ENCODE measurements at regions not wholly inside any gene's neighbourhood (a gene's known extent, or its start where the extent isn't known, plus 50 kb on each side); places are given as distances from the start of the nearest gene placed in this dataset.
A peak's percentile ranks its signal among the peaks of the same experiment; 100 is the strongest.

GRCh38 chr4:83716874-83717273 is 181.0 kb downstream of the GPAT3 start:
- POLR2A ChIA-PET, result no interaction called here
- no peaks in the 10 kb centered on the region for H3K36me3 ChIP-seq (ENCODE audit: control insufficient read depth in 4 of 4, insufficient read depth in 4 of 4, low read length in 3 of 4)
- CTCF ChIA-PET, result no interaction called here

GRCh38 chr4:83712890-83713289 is 177.0 kb downstream of the GPAT3 start:
- ChIA-PET CTCF (no interaction called here), POLR2A (no interaction called here)
- Histone ChIP-seq H3K4me3 (ENCODE audit: control insufficient read depth in 1 of 7, extremely low read depth in 1 of 7, insufficient read depth in 4 of 7, low read depth in 2 of 7, low read length in 6 of 7) (no peak overlapping the region), H3K27ac (ENCODE audit: insufficient read depth in 1 of 2, low read depth in 1 of 2, low read length in 2 of 2, poor library complexity in 1 of 2, severe bottlenecking in 2 of 2) (no peak overlapping the region), H3K36me3 (ENCODE audit: control insufficient read depth in 4 of 4, insufficient read depth in 4 of 4, low read length in 3 of 4) (no peaks in the 10 kb centered on the region), H3K4me1 (ENCODE audit: control extremely low read depth in 1 of 4, control insufficient read depth in 4 of 4, insufficient read depth in 4 of 4, low read length in 3 of 4) (no peaks in the 10 kb centered on the region), H3K9me3 (ENCODE audit: control extremely low read depth in 1 of 5, control insufficient read depth in 4 of 5, insufficient read depth in 2 of 5, low read depth in 1 of 5, low read length in 4 of 5) (no peaks in the 10 kb centered on the region), H3K27me3 (replicated peaks in 2 of 5; ENCODE audit: control insufficient read depth in 4 of 5, insufficient read depth in 5 of 5, low read length in 4 of 5) (peaks cover 0 to 2% (median 0%) of the 10 kb centered on the region in 5 experiments)
- no peak for DNase-seq

More at GRCh38 chr4:83716874-83717273, 181.0 kb downstream of the GPAT3 start:
- Histone ChIP-seq H3K27ac (ENCODE audit: insufficient read depth in 1 of 2, low read depth in 1 of 2, low read length in 2 of 2, poor library complexity in 1 of 2, severe bottlenecking in 2 of 2) (no peak overlapping the region), H3K4me3 (ENCODE audit: control insufficient read depth in 1 of 7, extremely low read depth in 1 of 7, insufficient read depth in 4 of 7, low read depth in 2 of 7, low read length in 6 of 7) (no peak overlapping the region), H3K9me3 (ENCODE audit: control extremely low read depth in 1 of 5, control insufficient read depth in 4 of 5, insufficient read depth in 2 of 5, low read depth in 1 of 5, low read length in 4 of 5) (no peaks in the 10 kb centered on the region), H3K4me1 (ENCODE audit: control extremely low read depth in 1 of 4, control insufficient read depth in 4 of 4, insufficient read depth in 4 of 4, low read length in 3 of 4) (no peaks in the 10 kb centered on the region), H3K27me3 (replicated peaks in 2 of 5; ENCODE audit: control insufficient read depth in 4 of 5, insufficient read depth in 5 of 5, low read length in 4 of 5) (peaks cover 0 to 2% (median 0%) of the 10 kb centered on the region in 5 experiments)
- no peak for DNase-seq

- no peaks in the 10 kb centered on the region for H3K4me1 ChIP-seq (ENCODE audit: control extremely low read depth in 1 of 4, control insufficient read depth in 4 of 4, insufficient read depth in 4 of 4, low read length in 3 of 4)
- no peaks in the 10 kb centered on the region for H3K27me3 ChIP-seq (replicated peaks in 2 of 5; ENCODE audit: control insufficient read depth in 4 of 5, insufficient read depth in 5 of 5, low read length in 4 of 5)
- no peak overlapping the region for H3K27ac ChIP-seq (ENCODE audit: insufficient read depth in 1 of 2, low read depth in 1 of 2, low read length in 2 of 2, poor library complexity in 1 of 2, severe bottlenecking in 2 of 2)
- no peaks in the 10 kb centered on the region for H3K36me3 ChIP-seq (ENCODE audit: control insufficient read depth in 4 of 4, insufficient read depth in 4 of 4, low read length in 3 of 4)
- ChIA-PET CTCF (no interaction called here), POLR2A (no interaction called here)
- H3K4me3 ChIP-seq (ENCODE audit: control insufficient read depth in 1 of 7, extremely low read depth in 1 of 7, insufficient read depth in 4 of 7, low read depth in 2 of 7, low read length in 6 of 7), result no peak overlapping the region
- DNase-seq, result no peak
- H3K9me3 ChIP-seq (ENCODE audit: control extremely low read depth in 1 of 5, control insufficient read depth in 4 of 5, insufficient read depth in 2 of 5, low read depth in 1 of 5, low read length in 4 of 5), result no peaks in the 10 kb centered on the region
- 98% methylated on average over 7 of the region's 7 CpGs for WGBS (ENCODE audit: insufficient coverage)
Observed at GRCh38 chr4:83709627-83710026, 173.7 kb downstream of the GPAT3 start.

- POLR2A ChIA-PET, result no interaction called here
- WGBS (ENCODE audit: insufficient coverage), result 83% methylated on average over 3 of the region's 6 CpGs
- CTCF ChIA-PET, result no interaction called here
- Histone ChIP-seq H3K4me1 (ENCODE audit: control extremely low read depth in 1 of 4, control insufficient read depth in 4 of 4, insufficient read depth in 4 of 4, low read length in 3 of 4) (no peaks in the 10 kb centered on the region), H3K36me3 (ENCODE audit: control insufficient read depth in 4 of 4, insufficient read depth in 4 of 4, low read length in 3 of 4) (no peaks in the 10 kb centered on the region), H3K9me3 (ENCODE audit: control extremely low read depth in 1 of 5, control insufficient read depth in 4 of 5, insufficient read depth in 2 of 5, low read depth in 1 of 5, low read length in 4 of 5) (no peaks in the 10 kb centered on the region), H3K4me3 (ENCODE audit: control insufficient read depth in 1 of 7, extremely low read depth in 1 of 7, insufficient read depth in 4 of 7, low read depth in 2 of 7, low read length in 6 of 7) (no peak overlapping the region), H3K27ac (ENCODE audit: insufficient read depth in 1 of 2, low read depth in 1 of 2, low read length in 2 of 2, poor library complexity in 1 of 2, severe bottlenecking in 2 of 2) (no peak overlapping the region), H3K27me3 (replicated peaks in 2 of 5; ENCODE audit: control insufficient read depth in 4 of 5, insufficient read depth in 5 of 5, low read length in 4 of 5) (no peaks in the 10 kb centered on the region)
- no peak for DNase-seq
Observed at GRCh38 chr4:83708500-83709175, 172.7 kb downstream of the GPAT3 start.

GRCh38 chr4:83704786-83705185 is 168.9 kb downstream of the GPAT3 start:
- 100% methylated on average over 1 of the region's 2 CpGs for WGBS (ENCODE audit: insufficient coverage)
- Histone ChIP-seq H3K9me3 (ENCODE audit: control extremely low read depth in 1 of 5, control insufficient read depth in 4 of 5, insufficient read depth in 2 of 5, low read depth in 1 of 5, low read length in 4 of 5) (peaks cover 0 to 16% (median 4%) of the 10 kb centered on the region in 5 experiments), H3K4me3 (ENCODE audit: control insufficient read depth in 1 of 7, extremely low read depth in 1 of 7, insufficient read depth in 4 of 7, low read depth in 2 of 7, low read length in 6 of 7) (no peak overlapping the region), H3K27me3 (replicated peaks in 2 of 5; ENCODE audit: control insufficient read depth in 4 of 5, insufficient read depth in 5 of 5, low read length in 4 of 5) (no peaks in the 10 kb centered on the region), H3K36me3 (ENCODE audit: control insufficient read depth in 4 of 4, insufficient read depth in 4 of 4, low read length in 3 of 4) (no peaks in the 10 kb centered on the region), H3K27ac (ENCODE audit: insufficient read depth in 1 of 2, low read depth in 1 of 2, low read length in 2 of 2, poor library complexity in 1 of 2, severe bottlenecking in 2 of 2) (no peak overlapping the region), H3K4me1 (ENCODE audit: control extremely low read depth in 1 of 4, control insufficient read depth in 4 of 4, insufficient read depth in 4 of 4, low read length in 3 of 4) (no peaks in the 10 kb centered on the region)
- POLR2A ChIA-PET, result no interaction called here
- no peak for DNase-seq
- CTCF ChIA-PET, result no interaction called here

GRCh38 chr4:83703752-83704151 is 167.8 kb downstream of the GPAT3 start:
- H3K27me3 ChIP-seq (replicated peaks in 2 of 5; ENCODE audit: control insufficient read depth in 4 of 5, insufficient read depth in 5 of 5, low read length in 4 of 5), result no peaks in the 10 kb centered on the region
- no CpG with 5 or more reads among the region's 1 CpG for WGBS (ENCODE audit: insufficient coverage)
- peaks cover 0 to 16% (median 4%) of the 10 kb centered on the region in 5 experiments for H3K9me3 ChIP-seq (ENCODE audit: control extremely low read depth in 1 of 5, control insufficient read depth in 4 of 5, insufficient read depth in 2 of 5, low read depth in 1 of 5, low read length in 4 of 5)
- no peak overlapping the region for H3K4me3 ChIP-seq (ENCODE audit: control insufficient read depth in 1 of 7, extremely low read depth in 1 of 7, insufficient read depth in 4 of 7, low read depth in 2 of 7, low read length in 6 of 7)
- H3K4me1 ChIP-seq (ENCODE audit: control extremely low read depth in 1 of 4, control insufficient read depth in 4 of 4, insufficient read depth in 4 of 4, low read length in 3 of 4), result no peaks in the 10 kb centered on the region
- no peak overlapping the region for H3K27ac ChIP-seq (ENCODE audit: insufficient read depth in 1 of 2, low read depth in 1 of 2, low read length in 2 of 2, poor library complexity in 1 of 2, severe bottlenecking in 2 of 2)
- no peaks in the 10 kb centered on the region for H3K36me3 ChIP-seq (ENCODE audit: control insufficient read depth in 4 of 4, insufficient read depth in 4 of 4, low read length in 3 of 4)
- no peak for DNase-seq
- ChIA-PET POLR2A (no interaction called here), CTCF (no interaction called here)

- H3K27ac ChIP-seq (ENCODE audit: insufficient read depth in 1 of 2, low read depth in 1 of 2, low read length in 2 of 2, poor library complexity in 1 of 2, severe bottlenecking in 2 of 2), result no peak overlapping the region
- DNase-seq, result peak in 1 of 3 donors; percentile 1
- ChIA-PET CTCF (no interaction called here), POLR2A (no interaction called here)
- no CpG with 5 or more reads among the region's 1 CpG for WGBS (ENCODE audit: insufficient coverage)
- H3K4me1 ChIP-seq (ENCODE audit: control extremely low read depth in 1 of 4, control insufficient read depth in 4 of 4, insufficient read depth in 4 of 4, low read length in 3 of 4), result no peaks in the 10 kb centered on the region
- peaks cover 0 to 16% (median 4%) of the 10 kb centered on the region in 5 experiments for H3K9me3 ChIP-seq (ENCODE audit: control extremely low read depth in 1 of 5, control insufficient read depth in 4 of 5, insufficient read depth in 2 of 5, low read depth in 1 of 5, low read length in 4 of 5)
- H3K36me3 ChIP-seq (ENCODE audit: control insufficient read depth in 4 of 4, insufficient read depth in 4 of 4, low read length in 3 of 4), result no peaks in the 10 kb centered on the region
- no peaks in the 10 kb centered on the region for H3K27me3 ChIP-seq (replicated peaks in 2 of 5; ENCODE audit: control insufficient read depth in 4 of 5, insufficient read depth in 5 of 5, low read length in 4 of 5)
- H3K4me3 ChIP-seq (ENCODE audit: control insufficient read depth in 1 of 7, extremely low read depth in 1 of 7, insufficient read depth in 4 of 7, low read depth in 2 of 7, low read length in 6 of 7), result no peak overlapping the region
Observed at GRCh38 chr4:83701041-83701440, 165.1 kb downstream of the GPAT3 start.

Measured in common myeloid progenitor, CD34-positive (primary cell).